ENCODE measurements at regions not wholly inside any gene's neighbourhood (a gene's known extent, or its start where the extent isn't known, plus 50 kb on each side); places are given as distances from the start of the nearest gene placed in this dataset.

GRCh38 chr22:49056301-49056700, 771.4 kb downstream of the BRD1 start (continued):
- no peak for TF ChIP-seq REST (IDR thresholded peaks at IDR 0.05; ENCODE audit: unreplicated experiment)

GRCh38 chr22:49055406-49055805, 772.3 kb downstream of the BRD1 start:
- H3K4me2 ChIP-seq = no peak overlapping the region
- peaks cover 9% of the 10 kb centered on the region for H3K27me3 Mint-ChIP-seq (ENCODE audit: insufficient read depth, low read depth, poor library complexity)
- H3K36me3 ChIP-seq (ENCODE audit: insufficient read depth) = no peaks in the 10 kb centered on the region
- no peaks in the 10 kb centered on the region for H4K20me1 ChIP-seq (replicated peaks; ENCODE audit: insufficient read depth)
- H2AFZ ChIP-seq = no peak overlapping the region
- H3K27ac ChIP-seq (ENCODE audit: low read depth) = no peak overlapping the region
- no peak overlapping the region for H3K27ac Mint-ChIP-seq
- no peaks in the 10 kb centered on the region for H3K27me3 ChIP-seq (ENCODE audit: insufficient read depth)
- no peak for ATAC-seq
- TF ChIP-seq, protein P1, sequence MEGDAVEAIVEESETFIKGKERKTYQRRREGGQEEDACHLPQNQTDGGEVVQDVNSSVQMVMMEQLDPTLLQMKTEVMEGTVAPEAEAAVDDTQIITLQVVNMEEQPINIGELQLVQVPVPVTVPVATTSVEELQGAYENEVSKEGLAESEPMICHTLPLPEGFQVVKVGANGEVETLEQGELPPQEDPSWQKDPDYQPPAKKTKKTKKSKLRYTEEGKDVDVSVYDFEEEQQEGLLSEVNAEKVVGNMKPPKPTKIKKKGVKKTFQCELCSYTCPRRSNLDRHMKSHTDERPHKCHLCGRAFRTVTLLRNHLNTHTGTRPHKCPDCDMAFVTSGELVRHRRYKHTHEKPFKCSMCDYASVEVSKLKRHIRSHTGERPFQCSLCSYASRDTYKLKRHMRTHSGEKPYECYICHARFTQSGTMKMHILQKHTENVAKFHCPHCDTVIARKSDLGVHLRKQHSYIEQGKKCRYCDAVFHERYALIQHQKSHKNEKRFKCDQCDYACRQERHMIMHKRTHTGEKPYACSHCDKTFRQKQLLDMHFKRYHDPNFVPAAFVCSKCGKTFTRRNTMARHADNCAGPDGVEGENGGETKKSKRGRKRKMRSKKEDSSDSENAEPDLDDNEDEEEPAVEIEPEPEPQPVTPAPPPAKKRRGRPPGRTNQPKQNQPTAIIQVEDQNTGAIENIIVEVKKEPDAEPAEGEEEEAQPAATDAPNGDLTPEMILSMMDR (conservative IDR thresholded peaks at IDR 0.05; ENCODE audit: low read depth in 2 of 2) = no peak
- no peaks in the 10 kb centered on the region for H3K9me2 ChIP-seq (ENCODE audit: insufficient read depth)
- H3K79me2 ChIP-seq (replicated peaks; ENCODE audit: insufficient read depth) = no peaks in the 10 kb centered on the region
- no peak for DNase-seq (ENCODE audit: low spot score)
- no peak overlapping the region for H3K4me3 Mint-ChIP-seq
- H3K4me3 ChIP-seq = no peak overlapping the region
- H3F3A ChIP-seq (replicated peaks; ENCODE audit: low read depth) = no peaks in the 10 kb centered on the region
- H3K4me1 ChIP-seq (ENCODE audit: insufficient read depth) = no peaks in the 10 kb centered on the region
- H3K36me3 Mint-ChIP-seq (ENCODE audit: low read depth) = no peaks in the 10 kb centered on the region
- H3K9me3 Mint-ChIP-seq = no peaks in the 10 kb centered on the region
- peaks cover 35% of the 10 kb centered on the region for H3K4me1 Mint-ChIP-seq

GRCh38 chr22:49053578-49053977, 774.1 kb downstream of the BRD1 start:
- no peaks in the 10 kb centered on the region for H3K36me3 Mint-ChIP-seq (ENCODE audit: low read depth)
- Histone ChIP-seq H3K79me2 (replicated peaks; ENCODE audit: insufficient read depth) (no peaks in the 10 kb centered on the region), H3K9me2 (ENCODE audit: insufficient read depth) (no peaks in the 10 kb centered on the region), H3K27me3 (ENCODE audit: insufficient read depth) (no peaks in the 10 kb centered on the region), H3K27ac (ENCODE audit: low read depth) (no peak overlapping the region), H3F3A (replicated peaks; ENCODE audit: low read depth) (no peaks in the 10 kb centered on the region), H3K4me1 (ENCODE audit: insufficient read depth) (no peaks in the 10 kb centered on the region), H3K4me3 (no peak overlapping the region), H4K20me1 (replicated peaks; ENCODE audit: insufficient read depth) (no peaks in the 10 kb centered on the region), H2AFZ (no peak overlapping the region), H3K4me2 (no peak overlapping the region), H3K36me3 (ENCODE audit: insufficient read depth) (no peaks in the 10 kb centered on the region)
- peaks cover 35% of the 10 kb centered on the region for H3K4me1 Mint-ChIP-seq
- H3K27me3 Mint-ChIP-seq (ENCODE audit: insufficient read depth, low read depth, poor library complexity) = peaks cover 9% of the 10 kb centered on the region
- ATAC-seq = peak; percentile 49
- peak overlapping the region; percentile 34; the same call in 1 of the 3 replicates for H3K4me3 Mint-ChIP-seq
- H3K27ac Mint-ChIP-seq = no peak overlapping the region
- H3K9me3 Mint-ChIP-seq = no peaks in the 10 kb centered on the region
- DNase-seq (ENCODE audit: low spot score) = no peak
- TF ChIP-seq, protein P2, sequence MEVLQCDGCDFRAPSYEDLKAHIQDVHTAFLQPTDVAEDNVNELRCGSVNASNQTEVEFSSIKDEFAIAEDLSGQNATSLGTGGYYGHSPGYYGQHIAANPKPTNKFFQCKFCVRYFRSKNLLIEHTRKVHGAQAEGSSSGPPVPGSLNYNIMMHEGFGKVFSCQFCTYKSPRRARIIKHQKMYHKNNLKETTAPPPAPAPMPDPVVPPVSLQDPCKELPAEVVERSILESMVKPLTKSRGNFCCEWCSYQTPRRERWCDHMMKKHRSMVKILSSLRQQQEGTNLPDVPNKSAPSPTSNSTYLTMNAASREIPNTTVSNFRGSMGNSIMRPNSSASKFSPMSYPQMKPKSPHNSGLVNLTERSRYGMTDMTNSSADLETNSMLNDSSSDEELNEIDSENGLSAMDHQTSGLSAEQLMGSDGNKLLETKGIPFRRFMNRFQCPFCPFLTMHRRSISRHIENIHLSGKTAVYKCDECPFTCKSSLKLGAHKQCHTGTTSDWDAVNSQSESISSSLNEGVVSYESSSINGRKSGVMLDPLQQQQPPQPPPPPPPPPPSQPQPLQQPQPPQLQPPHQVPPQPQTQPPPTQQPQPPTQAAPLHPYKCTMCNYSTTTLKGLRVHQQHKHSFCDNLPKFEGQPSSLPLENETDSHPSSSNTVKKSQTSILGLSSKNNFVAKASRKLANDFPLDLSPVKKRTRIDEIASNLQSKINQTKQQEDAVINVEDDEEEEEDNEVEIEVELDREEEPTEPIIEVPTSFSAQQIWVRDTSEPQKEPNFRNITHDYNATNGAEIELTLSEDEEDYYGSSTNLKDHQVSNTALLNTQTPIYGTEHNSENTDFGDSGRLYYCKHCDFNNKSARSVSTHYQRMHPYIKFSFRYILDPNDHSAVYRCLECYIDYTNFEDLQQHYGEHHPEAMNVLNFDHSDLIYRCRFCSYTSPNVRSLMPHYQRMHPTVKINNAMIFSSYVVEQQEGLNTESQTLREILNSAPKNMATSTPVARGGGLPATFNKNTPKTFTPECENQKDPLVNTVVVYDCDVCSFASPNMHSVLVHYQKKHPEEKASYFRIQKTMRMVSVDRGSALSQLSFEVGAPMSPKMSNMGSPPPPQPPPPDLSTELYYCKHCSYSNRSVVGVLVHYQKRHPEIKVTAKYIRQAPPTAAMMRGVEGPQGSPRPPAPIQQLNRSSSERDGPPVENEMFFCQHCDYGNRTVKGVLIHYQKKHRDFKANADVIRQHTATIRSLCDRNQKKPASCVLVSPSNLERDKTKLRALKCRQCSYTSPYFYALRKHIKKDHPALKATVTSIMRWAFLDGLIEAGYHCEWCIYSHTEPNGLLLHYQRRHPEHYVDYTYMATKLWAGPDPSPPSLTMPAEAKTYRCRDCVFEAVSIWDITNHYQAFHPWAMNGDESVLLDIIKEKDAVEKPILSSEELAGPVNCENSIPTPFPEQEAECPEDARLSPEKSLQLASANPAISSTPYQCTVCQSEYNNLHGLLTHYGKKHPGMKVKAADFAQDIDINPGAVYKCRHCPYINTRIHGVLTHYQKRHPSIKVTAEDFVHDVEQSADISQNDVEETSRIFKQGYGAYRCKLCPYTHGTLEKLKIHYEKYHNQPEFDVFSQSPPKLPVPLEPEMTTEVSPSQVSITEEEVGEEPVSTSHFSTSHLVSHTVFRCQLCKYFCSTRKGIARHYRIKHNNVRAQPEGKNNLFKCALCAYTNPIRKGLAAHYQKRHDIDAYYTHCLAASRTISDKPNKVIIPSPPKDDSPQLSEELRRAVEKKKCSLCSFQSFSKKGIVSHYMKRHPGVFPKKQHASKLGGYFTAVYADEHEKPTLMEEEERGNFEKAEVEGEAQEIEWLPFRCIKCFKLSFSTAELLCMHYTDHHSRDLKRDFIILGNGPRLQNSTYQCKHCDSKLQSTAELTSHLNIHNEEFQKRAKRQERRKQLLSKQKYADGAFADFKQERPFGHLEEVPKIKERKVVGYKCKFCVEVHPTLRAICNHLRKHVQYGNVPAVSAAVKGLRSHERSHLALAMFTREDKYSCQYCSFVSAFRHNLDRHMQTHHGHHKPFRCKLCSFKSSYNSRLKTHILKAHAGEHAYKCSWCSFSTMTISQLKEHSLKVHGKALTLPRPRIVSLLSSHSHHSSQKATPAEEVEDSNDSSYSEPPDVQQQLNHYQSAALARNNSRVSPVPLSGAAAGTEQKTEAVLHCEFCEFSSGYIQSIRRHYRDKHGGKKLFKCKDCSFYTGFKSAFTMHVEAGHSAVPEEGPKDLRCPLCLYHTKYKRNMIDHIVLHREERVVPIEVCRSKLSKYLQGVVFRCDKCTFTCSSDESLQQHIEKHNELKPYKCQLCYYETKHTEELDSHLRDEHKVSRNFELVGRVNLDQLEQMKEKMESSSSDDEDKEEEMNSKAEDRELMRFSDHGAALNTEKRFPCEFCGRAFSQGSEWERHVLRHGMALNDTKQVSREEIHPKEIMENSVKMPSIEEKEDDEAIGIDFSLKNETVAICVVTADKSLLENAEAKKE (CRISPR knock-in tag; IDR thresholded peaks at IDR 0.05) = no peak
- TF ChIP-seq, protein P1 (conservative IDR thresholded peaks at IDR 0.05; ENCODE audit: low read depth in 2 of 2) = no peak

All from GM23338 (cell line).